GM10266 (cell line): ENCODE measurements at regions not wholly inside any gene's neighbourhood (a gene's known extent, or its start where the extent isn't known, plus 50 kb on each side); places are given as distances from the start of the nearest gene placed in this dataset.

ENCODE experiments used
- DNase-seq: peaks from one replicate; pipeline ENCODE4 v3.0.0; 2012; ENCODE audit errors: extremely low spot score
- CTCF ChIP-seq: IDR thresholded peaks from 2 replicates; pipeline ENCODE4 v1.5.1; 2012; ENCODE audit warnings: mild to moderate bottlenecking, low read depth; ENCODE audit not compliant: control insufficient read depth, insufficient read depth; ENCODE audit errors: missing control alignments

GRCh38 chr1:221263831-221264767, 384.9 kb downstream of the HLX start:
- DNase-seq = peak; percentile 49
- peak; percentile 44 for TF ChIP-seq CTCF

GRCh38 chr1:221264848-221265247, 385.6 kb downstream of the HLX start:
- DNase-seq = no peak
- no peak for TF ChIP-seq CTCF

- no peak for DNase-seq
- no peak for TF ChIP-seq CTCF
Measured at GRCh38 chr1:221268295-221268694, 389.1 kb downstream of the HLX start.

GRCh38 chr1:221271701-221272100, 392.5 kb downstream of the HLX start:
- TF ChIP-seq CTCF = no peak
- no peak for DNase-seq

- no peak for TF ChIP-seq CTCF
- no peak for DNase-seq
Measured at GRCh38 chr1:221272940-221273339, 393.7 kb downstream of the HLX start.

- DNase-seq = no peak
- no peak for TF ChIP-seq CTCF
Measured at GRCh38 chr1:221274373-221274772, 395.1 kb downstream of the HLX start.

GRCh38 chr1:221276896-221277409, 397.7 kb downstream of the HLX start:
- TF ChIP-seq CTCF = no peak
- no peak for DNase-seq
